ENCODE measurements at regions not wholly inside any gene's neighbourhood (a gene's known extent, or its start where the extent isn't known, plus 50 kb on each side); places are given as distances from the start of the nearest gene placed in this dataset.

- no peak for TF ChIP-seq SP7 (tag by site-specific recombination; IDR thresholded peaks at IDR 0.05)
- no peak for TF ChIP-seq ZNF560 (tag by site-specific recombination; IDR thresholded peaks at IDR 0.05; ENCODE audit: borderline replicate concordance)
- TF ChIP-seq CTCF (tag by site-specific recombination; IDR thresholded peaks at IDR 0.05): no peak
- no peak for TF ChIP-seq ZNF133 (tag by site-specific recombination; IDR thresholded peaks at IDR 0.05)
Observed at GRCh38 chr9:75499812-75500211, 390.7 kb upstream of the PCSK5 start.

Measured in HEK293 (cell line).